ENCODE measurements at regions not wholly inside any gene's neighbourhood (a gene's known extent, or its start where the extent isn't known, plus 50 kb on each side); places are given as distances from the start of the nearest gene placed in this dataset.

DNA sequence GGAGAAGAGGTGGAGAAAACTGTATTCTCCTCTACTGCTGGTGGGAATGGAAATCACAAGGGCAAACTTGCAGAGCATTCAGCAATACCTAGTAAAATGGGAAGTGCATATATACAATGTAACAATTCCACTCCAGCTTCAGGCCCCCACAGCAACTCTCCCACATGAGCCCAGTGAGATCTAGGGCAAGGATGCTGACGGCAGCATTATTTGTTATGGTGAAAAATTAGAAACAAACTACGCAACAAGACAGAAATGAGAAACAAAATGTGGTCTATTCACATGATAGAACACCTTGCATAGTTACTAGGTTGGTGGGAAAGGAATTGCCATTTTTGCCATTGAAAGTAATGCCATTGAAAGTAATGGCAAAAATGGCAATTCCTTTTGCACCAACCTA lies 98.9 kb upstream of the SRSF6 start:
- TF ChIP-seq, protein P1, sequence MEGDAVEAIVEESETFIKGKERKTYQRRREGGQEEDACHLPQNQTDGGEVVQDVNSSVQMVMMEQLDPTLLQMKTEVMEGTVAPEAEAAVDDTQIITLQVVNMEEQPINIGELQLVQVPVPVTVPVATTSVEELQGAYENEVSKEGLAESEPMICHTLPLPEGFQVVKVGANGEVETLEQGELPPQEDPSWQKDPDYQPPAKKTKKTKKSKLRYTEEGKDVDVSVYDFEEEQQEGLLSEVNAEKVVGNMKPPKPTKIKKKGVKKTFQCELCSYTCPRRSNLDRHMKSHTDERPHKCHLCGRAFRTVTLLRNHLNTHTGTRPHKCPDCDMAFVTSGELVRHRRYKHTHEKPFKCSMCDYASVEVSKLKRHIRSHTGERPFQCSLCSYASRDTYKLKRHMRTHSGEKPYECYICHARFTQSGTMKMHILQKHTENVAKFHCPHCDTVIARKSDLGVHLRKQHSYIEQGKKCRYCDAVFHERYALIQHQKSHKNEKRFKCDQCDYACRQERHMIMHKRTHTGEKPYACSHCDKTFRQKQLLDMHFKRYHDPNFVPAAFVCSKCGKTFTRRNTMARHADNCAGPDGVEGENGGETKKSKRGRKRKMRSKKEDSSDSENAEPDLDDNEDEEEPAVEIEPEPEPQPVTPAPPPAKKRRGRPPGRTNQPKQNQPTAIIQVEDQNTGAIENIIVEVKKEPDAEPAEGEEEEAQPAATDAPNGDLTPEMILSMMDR (conservative IDR thresholded peaks at IDR 0.05; ENCODE audit: low read depth, low read length), result no peak
- no peak for TF ChIP-seq EZH2 (IDR thresholded peaks at IDR 0.05; ENCODE audit: borderline replicate concordance, low read depth, low read length, poor library complexity, severe bottlenecking)
